ENCODE measurements at regions not wholly inside any gene's neighbourhood (a gene's known extent, or its start where the extent isn't known, plus 50 kb on each side); places are given as distances from the start of the nearest gene placed in this dataset.
"Not testable (repeated sequence)": the region's sequence is repeated elsewhere in the genome, so short reads cannot be mapped to it uniquely, and the experiment has no call there.

DNA sequence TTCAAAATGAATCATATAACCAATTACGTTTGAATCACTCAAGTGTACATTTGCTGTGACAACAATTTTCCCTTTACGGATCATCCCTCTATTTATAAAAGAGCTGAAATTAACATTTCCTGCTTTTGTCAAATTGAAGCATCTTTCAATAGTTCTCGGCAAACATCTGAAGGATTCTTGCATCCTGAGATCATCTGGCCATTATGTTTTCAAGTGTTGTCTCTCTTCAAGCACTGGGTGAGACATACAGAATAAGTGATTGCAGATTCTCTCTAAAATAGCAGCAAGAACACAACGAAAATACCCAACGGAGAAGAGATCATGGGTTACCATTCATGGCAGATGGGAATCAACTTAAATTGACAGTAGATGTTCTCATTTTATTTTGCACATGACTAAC, 283.4 kb upstream of the GRAMD2B start:
- DNase-seq (ENCODE audit: low read depth in 1 of 2, low spot score in 1 of 2), result no peak

DNA sequence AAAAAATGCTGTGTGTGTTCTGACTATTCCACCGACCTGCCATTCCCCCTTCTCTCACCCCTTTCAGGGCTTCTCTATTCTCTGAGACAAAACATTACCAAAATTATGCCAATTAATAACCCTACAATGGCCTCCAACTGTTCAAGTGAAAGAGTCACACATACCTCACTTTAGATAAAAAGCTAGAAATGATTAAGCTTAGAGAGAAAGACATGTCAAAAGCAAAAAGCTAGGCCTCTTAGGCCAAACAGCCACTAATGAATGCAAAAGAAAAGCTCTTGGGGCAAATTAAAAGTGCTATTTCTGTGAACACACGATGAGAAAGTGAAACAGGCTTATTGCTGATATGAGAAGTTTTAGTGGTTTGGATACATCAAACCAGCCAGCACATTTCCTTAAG, 279.6 kb upstream of the GRAMD2B start:
- no peak for DNase-seq (ENCODE audit: low read depth in 1 of 2, low spot score in 1 of 2)

DNA sequence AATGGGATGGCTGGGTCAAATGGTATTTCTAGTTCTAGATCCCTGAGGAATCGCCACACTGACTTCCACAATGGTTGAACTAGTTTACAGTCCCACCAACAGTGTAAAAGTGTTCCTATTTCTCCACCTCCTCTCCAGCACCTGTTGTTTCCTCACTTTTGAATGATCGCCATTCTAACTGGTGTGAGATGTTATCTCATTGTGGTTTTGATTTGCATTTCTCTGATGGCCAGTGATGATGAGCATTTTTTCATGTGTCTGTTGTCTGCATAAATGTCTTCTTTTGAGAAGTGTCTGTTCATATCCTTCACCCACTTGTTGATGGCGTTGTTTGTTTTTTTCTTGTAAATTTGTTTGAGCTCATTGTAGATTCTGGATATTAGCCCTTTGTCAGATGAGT, 272.9 kb upstream of the GRAMD2B start:
- not testable (repeated sequence) for DNase-seq (ENCODE audit: low read depth in 1 of 2, low spot score in 1 of 2)

DNA sequence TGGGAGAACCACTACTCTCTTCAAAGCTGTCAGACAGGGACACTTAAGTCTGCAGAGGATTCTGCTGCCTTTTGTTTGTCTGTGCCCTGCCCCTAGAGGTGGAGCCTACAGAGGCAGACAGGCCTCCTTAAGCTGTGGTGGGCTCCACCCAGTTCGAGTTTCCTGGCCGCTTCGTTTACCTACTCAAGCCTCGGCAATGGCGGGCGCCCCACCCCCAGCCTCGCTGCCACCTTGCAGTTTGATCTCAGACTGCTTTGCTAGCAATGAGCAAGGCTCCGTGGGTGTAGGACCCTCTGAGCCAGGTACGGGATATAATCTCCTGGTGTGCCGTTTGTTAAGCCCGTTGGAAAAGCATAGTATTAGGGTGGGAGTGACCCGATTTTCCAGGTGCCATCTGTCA, 267.9 kb upstream of the GRAMD2B start:
- not testable (repeated sequence) for DNase-seq (ENCODE audit: low read depth in 1 of 2, low spot score in 1 of 2)

DNA sequence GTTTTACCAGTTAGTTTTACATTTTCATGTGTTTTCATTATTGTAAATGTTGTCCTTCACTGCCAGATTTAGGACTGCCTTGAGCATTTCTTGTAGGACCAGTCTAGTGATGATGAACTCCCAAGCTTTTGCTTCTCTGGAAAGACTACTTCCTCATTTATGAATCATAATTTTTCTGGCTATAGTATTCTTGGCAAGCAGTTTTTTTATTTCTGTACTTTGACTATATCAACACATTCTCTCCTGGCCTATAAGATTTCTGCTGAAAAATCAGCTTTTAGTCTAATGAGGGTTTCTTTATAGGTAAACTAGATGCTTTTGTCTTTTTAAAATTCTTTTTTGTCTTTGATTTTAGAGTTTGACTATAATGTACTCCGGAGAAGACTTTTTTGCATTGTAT, 256.8 kb upstream of the GRAMD2B start:
- no peak for DNase-seq (ENCODE audit: low read depth in 1 of 2, low spot score in 1 of 2)

DNA sequence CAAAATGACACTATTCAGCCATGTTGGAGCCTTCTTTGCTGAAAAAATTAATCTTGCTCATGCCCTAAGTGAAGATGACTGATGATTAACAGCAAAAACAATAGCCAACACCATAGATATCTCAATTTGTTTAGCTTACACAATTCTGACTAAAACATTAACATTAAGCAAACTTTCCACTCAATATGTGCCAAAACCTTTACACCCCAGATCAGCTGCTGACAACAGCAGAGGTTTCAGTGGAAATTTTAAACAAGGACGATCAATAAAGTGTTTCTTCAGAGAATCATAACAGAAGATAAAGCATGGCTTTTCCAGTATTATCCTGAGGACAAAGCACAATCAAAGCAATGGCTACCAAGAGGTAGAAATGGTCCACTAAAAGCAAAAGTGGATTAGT, 254.4 kb upstream of the GRAMD2B start:
- DNase-seq (ENCODE audit: low read depth in 1 of 2, low spot score in 1 of 2), result no peak

DNA sequence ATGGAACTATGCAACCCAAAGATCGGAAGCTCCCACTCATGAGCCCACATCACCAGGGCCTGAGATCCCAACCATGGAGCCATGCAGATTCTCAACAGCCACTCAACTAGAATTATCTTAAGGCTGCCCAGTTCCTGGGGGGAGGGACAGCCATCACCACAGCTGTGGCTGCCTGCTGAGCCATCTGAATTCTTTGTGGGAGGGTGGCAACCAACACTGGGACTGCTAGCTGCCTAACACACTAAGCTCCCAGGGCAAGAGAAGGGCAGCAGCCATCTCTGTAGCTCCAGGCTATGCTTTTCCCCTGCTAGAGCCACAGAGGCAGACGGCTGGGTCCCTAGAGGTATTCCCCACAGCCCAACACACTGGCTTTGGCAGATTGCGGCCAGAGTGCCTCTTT, 251.3 kb upstream of the GRAMD2B start:
- no peak for DNase-seq (ENCODE audit: low read depth in 1 of 2, low spot score in 1 of 2)

DNA sequence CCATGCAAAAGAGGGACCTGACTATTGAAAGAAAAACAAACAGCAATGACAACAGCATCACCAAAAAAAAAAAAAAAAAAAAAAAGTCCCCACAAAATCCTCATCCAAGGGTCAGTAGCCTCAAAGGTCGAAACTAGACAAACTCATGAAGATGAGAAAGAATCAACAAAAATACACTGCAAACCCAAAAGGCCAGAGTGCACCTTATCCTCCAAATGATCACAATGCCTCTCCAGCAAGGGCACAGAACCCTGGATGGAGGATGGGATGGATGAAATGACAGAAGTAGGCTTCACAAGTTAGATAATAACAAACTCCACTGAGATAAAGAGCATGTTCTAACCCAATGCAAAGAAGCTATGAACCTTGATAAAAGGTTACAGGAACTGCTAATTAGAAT, 250.4 kb upstream of the GRAMD2B start:
- DNase-seq (ENCODE audit: low read depth in 1 of 2, low spot score in 1 of 2), result no peak

DNA sequence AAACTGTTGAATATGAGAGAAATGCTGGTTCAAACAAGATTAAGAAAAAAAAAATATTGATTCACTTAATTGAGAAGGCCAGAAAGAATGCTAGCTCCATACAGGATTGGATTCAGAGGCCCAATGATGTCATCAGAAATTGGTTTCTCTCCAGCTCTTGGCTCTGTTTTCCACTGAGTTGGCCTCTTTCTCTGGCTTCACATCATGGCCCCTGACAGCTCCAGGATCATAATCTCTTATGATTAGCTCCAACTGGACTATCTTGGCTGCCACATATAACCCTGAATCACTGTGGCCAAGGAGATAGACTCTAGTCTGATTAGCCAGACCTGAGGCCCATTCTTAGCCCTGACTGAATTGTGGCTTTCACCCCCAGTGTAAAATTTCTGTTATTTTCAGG, 244.7 kb upstream of the GRAMD2B start:
- no peak for DNase-seq (ENCODE audit: low read depth in 1 of 2, low spot score in 1 of 2)

DNA sequence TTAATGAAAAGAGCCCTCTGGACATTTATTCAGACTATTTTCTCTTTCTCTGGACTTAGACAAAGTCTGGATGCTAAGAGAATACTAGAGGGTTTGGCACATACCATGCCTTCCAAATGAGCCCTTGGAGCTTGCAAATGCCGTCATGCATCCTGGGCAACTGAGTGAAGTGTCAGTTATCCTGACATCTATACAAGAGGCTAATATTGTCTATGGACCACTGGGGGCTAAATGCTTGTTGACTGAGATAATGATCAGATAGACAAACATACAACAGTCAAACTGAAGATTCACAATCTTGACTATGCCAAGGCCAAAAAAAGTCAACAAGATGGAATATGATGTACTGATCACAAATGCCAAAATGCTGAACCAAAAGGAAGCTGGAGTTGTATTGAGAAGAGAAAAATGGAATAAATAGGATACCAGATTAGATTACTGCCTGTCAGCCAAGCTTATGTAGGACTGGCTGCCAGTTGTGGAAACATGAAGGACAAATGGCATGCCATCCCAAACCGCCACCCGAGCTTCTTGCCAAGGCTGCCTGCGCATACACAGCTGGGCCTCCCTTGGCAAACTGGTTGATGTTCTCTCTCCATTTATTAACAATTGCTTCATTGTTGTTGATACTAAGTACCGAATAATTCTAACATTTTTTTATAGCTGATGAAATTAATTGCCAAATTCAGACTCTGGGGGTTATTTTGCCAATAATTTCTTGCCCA, 240.1 kb upstream of the GRAMD2B start:
- DNase-seq (ENCODE audit: low read depth in 1 of 2, low spot score in 1 of 2), result no peak

DNA sequence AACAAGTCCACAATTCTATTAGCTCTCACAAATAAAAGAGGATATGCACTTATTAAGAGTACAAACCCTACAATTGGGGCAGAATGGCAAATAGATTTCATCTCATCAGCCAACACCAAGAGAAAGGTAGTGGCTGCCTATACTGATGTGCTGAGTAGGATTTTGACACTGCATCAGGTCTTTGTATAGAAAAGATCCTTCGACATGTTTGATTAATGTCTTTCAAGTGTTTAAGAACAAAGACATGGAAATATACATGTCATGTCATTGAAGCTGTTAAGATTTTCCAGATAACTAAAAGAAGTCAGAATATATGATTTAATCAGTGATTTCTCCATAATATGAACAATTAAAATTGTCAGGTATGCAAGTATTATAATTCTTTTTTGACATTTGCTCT, 238.7 kb upstream of the GRAMD2B start:
- DNase-seq (ENCODE audit: low read depth in 1 of 2, low spot score in 1 of 2), result no peak

DNA sequence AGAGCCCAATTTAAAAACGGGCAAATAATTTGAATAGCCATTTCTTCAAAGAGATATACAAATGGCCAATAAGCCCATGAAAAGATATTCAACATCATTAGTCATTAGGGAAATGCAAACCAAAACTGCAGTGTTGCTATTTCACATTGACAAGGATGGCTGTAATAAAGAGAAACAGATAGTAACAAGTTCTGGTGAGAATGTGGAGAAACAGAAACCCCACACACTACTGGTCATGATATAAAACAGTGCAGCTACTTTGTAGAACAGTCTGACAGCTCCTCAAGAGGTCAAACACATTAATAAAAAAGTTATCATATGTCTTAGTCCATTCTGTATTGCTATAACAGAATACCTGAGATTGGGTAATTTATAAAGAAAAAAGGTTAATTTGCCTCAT, 237.0 kb upstream of the GRAMD2B start:
- DNase-seq (ENCODE audit: low read depth in 1 of 2, low spot score in 1 of 2), result no peak

DNA sequence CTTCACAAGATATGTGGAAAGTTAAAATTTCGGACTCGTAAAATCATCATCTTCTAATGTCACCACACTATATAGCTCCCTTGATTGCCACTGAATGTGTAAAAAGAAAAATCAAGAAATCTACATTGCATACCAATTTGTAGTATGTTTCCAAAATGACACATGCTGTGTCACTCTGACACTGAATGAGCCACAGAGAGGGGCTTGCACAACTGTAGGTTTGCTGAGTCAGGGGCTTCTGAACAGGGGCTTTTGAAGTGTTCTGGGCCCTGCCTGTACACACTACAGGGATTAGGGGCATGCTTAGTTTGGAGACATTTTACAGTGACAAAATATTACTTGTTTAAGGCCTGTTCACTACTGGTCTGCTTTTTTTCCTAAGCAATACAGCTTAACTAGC, 234.4 kb upstream of the GRAMD2B start:
- DNase-seq (ENCODE audit: low read depth in 1 of 2, low spot score in 1 of 2), result no peak

DNA sequence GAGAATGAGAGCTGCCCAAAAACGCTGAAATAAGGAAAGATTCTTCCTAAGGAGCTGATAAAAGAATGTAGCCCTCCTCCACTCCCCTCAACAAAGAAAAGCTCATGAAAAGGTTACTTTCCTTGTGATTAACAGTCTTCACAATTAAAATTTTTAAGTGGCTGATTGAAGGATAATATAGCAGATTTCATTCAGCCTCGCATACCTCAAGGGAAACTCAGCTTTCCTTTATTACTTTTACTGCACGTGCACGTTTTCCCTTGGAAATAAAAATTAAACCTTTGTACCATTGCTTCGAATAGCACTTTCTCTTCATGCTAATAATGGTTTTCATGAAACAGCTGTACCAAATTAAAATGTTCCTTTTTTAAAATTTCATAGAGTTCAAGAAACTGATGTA, 234.0 kb upstream of the GRAMD2B start:
- DNase-seq (ENCODE audit: low read depth in 1 of 2, low spot score in 1 of 2), result no peak

DNA sequence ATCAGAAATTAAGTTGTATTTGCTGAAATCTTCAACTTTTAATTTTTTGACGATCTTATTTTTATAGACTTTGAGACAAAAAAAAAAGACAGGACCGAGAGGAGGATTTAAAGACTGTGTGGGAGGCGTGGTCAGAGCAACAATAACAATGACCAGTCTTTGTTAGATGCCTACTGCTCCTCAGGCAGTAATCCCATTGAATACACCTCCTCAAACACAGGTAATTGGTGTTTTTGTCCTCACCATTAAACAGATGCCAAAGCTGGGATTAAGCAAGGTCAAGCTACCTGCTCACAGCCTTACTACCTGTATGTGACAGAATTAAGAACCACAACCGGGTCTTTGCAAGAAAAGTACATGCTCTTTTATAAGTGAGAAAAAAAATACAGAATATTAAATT, 233.3 kb upstream of the GRAMD2B start:
- no peak for DNase-seq (ENCODE audit: low read depth in 1 of 2, low spot score in 1 of 2)

DNA sequence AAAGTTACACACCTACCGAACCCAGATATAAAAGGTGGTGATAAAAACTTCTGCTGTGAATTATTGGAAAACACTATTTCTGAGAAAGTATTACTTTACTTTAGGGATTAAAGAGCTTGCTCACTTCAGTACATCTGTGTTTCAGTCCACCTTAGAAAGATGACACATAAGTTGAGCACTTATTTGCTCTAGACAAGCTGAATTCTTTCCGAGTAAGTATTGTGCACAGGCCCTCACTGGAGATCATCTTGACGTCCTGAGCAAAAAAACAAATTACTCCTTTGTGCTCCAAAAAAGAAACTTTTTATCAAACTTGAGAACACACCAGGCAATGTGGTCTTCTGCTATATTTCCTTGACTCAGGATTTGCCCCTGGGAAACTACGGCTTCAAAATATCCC, 231.0 kb upstream of the GRAMD2B start:
- no peak for DNase-seq (ENCODE audit: low read depth in 1 of 2, low spot score in 1 of 2)

DNA sequence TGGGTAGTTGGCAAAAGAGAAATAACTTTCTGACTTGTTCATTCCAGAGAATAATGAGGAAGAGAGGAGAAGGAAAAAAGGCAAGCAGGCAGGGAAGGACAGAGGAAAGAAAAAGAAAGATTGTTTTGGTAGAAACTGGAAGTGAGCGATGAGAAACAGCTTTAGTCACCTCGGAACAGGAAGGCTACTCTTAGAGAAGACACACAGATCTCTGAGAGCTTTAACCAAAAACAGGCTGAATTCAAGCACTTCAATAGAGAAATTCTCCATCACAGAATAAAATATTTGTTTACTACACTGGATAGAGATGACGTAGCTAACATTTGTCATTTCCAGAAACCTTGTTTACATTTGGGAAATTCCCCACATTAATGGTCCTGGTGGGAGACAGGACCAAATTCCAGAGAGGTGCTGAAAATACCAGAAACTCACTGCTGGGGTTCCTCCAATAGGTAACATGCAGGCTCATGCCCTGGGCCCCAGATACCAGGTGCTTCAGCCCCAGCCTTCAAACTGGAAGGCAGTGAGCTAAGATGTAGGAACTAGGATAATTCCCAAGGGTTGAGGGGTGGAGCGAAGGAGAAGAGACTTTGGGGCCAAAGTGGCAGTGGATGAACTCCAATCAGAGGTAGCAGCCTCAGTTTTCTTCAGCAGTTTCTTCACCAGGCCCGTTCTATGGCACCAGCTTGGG, 227.7 kb upstream of the GRAMD2B start:
- DNase-seq (ENCODE audit: low read depth in 1 of 2, low spot score in 1 of 2), result no peak

DNA sequence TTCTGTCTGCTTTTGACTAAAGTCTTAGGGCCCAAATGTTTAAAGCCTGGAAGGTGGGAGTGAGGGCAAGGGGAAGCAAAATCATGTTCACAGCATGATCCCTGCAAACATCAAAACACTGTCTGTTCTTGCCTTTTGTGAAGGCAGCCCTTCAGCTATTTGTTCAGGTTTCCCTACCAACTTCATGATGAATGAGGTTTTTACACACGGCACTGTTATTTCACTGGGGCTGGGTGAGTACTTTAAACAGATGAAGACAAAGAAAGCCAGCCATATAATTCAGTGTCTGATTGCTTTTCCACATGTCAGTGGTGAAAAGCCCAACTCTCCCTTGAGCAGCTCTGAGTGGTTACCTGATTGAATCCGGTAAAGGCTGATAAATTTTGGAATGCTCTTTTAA, 224.7 kb upstream of the GRAMD2B start:
- DNase-seq (ENCODE audit: low read depth in 1 of 2, low spot score in 1 of 2), result no peak

DNA sequence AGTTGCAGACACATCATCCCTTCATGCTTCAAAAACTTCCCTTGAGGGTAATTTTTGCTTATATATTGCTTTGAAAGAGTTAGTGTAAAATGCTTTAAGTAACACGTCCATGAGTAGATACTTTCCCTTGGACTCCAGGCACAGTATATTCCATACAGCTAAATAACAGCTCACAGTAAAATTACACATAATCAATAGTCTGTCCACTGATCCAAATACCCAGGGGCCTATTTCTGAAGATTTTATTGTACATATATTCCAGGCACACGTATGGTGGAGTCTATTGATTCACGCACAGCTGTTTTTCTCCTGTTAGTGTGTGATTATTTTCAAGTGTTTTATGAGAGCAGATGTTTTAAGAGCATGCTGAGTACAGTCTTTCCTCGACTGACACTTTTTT, 223.7 kb upstream of the GRAMD2B start:
- no peak for DNase-seq (ENCODE audit: low read depth in 1 of 2, low spot score in 1 of 2)

DNA sequence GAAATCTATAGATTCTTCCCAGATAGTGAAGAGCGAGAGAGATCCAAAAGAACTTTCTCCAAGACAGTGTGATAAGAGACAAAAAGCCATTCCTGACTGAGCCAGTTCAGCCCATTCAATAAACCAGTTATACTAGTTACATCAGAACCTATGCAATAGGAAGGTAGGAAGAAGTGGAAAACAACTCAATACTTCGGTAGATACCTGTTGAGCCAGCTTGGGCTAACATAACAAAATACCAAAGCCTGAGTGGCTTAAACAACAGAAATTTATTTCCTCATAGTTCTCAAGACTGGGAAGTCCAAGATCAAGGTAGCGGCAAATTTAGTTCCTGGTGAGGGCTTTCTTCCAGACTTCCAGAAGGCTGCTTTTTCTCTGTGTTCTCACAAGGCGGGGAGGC, 214.5 kb upstream of the GRAMD2B start:
- no peak for DNase-seq (ENCODE audit: low read depth in 1 of 2, low spot score in 1 of 2)

DNA sequence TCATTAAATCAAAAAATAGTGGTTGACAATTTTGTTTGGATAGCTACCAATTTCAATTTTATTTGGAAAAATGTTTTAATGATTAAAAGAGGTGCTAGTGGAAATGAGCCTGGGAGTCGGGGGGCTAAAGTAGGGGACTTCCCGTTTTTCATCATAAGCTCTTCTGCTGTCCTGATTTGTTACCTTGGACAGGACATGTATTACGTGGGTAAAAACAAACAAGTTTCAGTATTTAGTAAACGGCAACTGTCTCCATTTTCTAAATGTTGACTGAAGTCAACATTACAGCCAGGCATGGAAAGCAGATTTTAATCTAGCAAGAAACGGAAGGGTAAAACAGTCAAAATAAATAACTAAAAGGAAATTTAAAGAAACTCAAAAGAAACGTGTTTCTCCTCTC, 212.3 kb upstream of the GRAMD2B start:
- DNase-seq (ENCODE audit: low read depth in 1 of 2, low spot score in 1 of 2), result no peak

DNA sequence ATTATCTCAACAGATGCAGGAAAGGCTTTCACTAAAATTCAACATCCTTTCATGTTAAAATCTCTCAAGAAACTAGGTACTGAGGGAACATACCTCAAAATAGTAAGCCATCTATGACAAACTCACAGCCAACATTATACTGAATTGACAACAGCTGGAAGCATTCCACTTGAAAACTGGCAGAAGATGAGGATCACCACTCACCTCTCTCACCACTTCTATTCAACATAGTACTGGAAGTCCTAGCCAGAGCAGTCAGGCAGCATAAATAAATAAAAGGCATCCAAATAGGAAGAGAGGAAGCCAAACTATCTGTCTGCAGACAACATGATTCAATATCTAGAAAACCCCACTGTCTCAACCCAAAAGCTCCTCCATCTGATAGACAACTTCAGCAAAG, 203.6 kb upstream of the GRAMD2B start:
- no peak for DNase-seq (ENCODE audit: low read depth in 1 of 2, low spot score in 1 of 2)

DNA sequence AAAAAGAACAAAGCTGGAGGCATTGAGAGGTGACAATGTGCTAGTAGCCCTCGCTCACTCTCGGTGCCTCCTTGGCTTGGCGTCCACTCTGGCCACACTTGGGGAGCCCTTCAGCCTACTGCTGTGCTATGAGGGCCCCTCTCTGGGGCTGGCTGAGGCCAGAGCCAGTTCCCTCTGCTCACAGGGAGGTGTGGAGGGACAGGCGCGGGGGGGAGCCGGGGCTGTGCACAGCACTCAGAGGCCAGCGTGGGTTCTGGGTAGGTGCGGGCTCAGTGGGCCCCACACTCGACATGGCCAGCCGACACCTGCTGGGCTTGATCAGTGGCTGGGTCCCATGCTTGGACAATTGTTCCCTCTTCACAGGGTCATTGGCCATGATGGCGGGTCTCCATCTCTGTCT, 202.5 kb upstream of the GRAMD2B start:
- DNase-seq (ENCODE audit: low read depth in 1 of 2, low spot score in 1 of 2), result no peak
